NCI-H226 (cell line): ENCODE measurements at regions not wholly inside any gene's neighbourhood (a gene's known extent, or its start where the extent isn't known, plus 50 kb on each side); places are given as distances from the start of the nearest gene placed in this dataset.

Source experiments
- DNase-seq: peaks from one replicate; pipeline ENCODE4 v3.0.0-alpha.2; 2015

- no peak for DNase-seq
These were observed 163.7 kb downstream of the GXYLT1 start for GRCh38 chr12:41981013-41981412.

DNA sequence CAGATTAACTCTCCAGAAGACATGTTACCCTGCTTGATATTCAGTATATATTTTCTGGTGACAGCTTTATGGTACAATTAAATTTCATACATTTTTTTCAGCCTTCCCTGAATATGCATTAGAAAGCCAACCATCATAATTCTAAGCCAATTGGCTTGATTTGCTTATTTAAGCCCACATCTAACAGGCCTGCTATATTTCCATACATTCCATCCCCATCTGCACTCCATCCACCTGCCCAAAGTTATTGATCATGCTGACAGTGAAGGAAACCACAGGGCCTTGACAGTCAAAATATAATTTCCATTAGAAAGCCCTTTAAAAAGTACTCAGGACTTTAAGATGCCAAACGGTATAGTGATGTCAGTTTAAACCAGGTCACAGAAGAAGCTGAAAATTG lies 164.3 kb downstream of the GXYLT1 start:
- no peak for DNase-seq

- DNase-seq: no peak
These were observed 165.1 kb downstream of the GXYLT1 start for GRCh38 chr12:41979574-41979973.

GRCh38 chr12:41972598-41972997 lies 172.1 kb downstream of the GXYLT1 start:
- no peak for DNase-seq

DNA sequence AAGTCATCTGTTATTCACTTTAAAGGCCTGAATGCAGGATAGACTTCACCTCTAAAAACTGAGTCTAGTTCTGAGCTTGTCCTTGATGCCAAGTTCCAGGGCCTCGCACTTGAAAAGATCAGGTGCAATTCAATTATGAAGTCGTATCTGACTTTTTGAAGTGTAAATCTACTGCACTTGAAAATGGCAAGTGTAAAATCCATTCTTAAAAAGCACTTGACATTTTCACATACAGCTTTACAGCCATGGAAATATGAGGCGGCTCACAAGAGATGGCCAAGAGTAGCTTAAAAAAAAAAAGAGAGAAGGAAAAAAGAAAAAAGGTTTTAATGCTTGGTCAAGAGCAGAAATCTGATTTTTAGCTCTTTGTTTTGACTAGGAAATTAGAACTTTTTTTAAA lies 172.5 kb downstream of the GXYLT1 start:
- DNase-seq: no peak

DNA sequence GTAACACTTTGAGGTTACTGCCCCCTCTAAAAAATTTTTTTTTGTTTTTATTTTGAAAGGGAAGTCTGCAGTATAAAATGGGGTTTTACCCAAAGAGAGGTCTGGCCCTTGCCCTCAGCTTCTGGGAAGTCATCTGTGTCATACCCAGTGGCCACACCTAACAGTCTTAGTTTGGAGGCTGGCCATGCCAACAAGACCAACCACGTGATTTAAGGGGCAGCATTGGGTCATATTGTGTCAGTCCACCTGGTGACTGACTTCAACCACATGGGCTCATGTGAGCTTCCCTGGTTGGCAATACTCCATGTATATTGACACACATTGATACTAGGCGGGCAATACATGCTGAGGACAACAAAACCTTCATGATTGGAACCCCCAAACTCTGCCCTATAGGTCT lies 173.9 kb downstream of the GXYLT1 start:
- no peak for DNase-seq

GRCh38 chr12:41968599-41968998 lies 176.1 kb downstream of the GXYLT1 start:
- DNase-seq: no peak

DNA sequence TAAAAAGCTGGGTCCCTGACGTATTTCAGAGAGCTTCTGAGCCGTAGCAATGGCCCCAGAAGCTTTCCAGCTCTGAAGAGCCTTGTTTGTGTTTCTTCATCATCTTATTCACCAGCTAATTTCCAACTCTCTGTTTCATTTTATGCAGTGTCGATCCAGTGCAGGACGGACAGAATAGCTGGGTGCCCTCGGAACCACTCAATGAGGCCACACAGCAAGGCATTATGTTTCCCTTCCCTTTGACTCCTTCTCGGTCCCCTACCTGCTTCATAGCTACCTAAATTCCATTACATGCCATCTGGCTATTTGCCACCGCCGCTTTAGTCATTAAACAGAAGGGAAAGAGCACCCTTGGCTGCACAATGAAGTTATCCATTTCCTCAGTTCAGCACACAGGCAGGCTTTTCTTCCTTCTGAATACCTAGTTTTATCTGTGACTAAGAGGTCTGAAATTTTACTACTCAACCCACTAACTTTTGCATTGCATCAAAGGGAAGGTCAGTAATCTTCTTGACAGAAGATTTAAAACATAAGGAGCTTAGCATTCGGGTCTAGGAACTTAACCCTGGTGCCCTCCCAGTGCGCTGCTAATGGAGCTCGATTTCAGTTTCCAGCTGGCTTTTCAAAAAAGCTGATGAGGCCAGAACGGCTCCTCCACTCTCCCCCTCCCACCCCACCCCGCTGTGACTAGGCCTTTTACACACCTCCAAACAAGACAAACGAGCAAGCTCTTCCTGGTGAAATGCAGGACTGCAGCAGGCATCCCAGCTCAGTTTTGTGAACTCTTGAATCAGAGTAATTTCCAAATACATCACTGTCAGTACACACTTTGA lies 176.8 kb downstream of the GXYLT1 start:
- peak; percentile 89 for DNase-seq

DNA sequence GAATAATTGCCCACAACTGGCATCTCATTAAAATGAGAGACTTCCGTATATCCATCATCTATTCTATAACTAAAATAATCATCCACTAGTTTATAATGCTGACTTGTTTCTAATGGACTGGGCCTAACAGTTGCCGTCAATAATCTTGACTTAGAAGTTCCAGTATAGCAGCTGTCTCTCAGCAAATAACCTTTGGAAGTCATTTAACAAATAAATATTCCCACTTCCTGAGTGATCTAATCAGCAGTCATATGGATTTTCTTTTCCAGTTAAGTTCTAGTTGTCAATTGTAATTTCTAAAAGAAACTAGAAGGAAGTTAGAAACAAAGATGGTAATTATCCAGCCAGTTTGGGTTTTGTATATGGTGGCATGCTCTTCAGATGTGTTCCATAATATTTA lies 177.8 kb downstream of the GXYLT1 start:
- no peak for DNase-seq

- no peak for DNase-seq
These were observed 178.7 kb downstream of the GXYLT1 start for GRCh38 chr12:41966001-41966400.

DNA sequence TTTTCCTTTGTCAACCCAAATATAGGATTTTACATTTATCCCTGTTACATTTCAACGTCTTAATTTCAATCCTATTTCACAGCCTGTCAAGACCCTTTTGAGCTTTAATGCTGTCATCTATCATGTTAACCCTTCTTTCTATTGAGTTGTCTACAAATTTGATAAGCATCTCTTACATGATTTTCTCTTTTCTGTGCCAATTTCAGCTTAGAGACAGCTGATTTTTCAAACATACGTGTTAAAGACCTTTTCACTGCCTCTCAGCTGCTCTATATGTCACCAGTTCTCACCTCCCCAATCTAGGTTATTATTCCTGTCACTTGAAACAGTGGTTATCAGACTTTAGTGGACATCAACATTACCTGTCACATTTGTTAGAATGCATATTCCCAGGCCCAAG lies 181.3 kb downstream of the GXYLT1 start:
- DNase-seq: no peak

GRCh38 chr12:41962171-41962572 lies 182.5 kb downstream of the GXYLT1 start:
- DNase-seq: no peak

DNA sequence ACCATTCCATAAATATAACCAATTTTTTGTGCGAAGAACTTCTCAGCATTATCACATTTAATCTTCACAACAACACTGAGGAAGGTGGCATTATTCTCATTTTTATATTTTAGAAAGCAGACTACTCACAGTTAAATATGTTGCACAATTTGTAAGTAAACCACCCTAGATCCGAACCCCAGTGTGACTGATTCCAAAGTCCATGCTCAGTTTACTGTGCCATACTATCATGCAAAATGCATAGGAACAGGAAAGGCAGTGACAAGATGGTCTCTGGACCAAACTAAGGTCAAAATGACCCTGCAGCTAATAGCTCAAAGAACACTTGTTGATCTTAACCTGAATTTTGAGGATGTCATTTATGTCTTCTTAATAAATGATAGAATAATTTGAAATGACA lies 185.4 kb downstream of the GXYLT1 start:
- no peak for DNase-seq

DNA sequence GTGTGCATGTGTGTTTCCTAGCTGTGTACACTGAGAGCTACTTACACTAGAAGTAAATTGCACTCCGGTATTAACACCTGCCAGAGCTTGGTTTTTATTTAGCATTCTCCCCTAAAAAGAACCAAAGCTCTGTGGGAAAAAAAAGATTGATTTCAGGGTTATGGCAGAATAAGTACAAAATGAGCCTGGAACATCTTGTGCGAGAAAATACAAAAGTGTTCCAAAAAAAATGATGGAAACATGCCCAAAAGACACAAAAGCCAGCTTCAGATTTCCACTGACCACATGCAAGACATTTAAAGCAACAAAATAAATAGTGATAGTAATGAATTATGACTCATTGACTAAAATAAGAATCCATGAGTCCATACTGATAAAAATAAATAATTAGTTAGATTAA lies 188.3 kb downstream of the GXYLT1 start:
- DNase-seq: no peak

DNA sequence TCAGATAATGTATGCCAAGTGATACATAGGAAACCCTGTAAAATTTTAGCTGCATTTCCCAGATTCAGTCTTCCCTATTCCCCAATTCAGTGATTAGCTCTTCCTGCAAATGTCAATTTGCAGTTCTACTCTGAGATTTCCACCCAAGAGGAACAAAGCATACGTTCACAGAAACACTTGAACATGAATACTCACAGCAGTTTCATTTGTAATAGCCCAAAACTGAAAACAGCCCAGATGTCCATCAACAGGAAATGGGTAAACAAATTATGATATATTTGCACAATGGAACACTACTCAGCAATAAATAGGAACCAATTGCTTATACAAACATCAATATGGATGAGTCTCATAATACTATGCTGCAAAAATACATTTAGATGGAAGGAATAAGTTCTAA lies 194.2 kb downstream of the GXYLT1 start:
- no peak for DNase-seq

- DNase-seq: no peak
These were observed 198.6 kb downstream of the GXYLT1 start for GRCh38 chr12:41946106-41946505.

GRCh38 chr12:41944216-41944615 lies 200.5 kb downstream of the GXYLT1 start:
- no peak for DNase-seq

- no peak for DNase-seq
These were observed 201.0 kb downstream of the GXYLT1 start for GRCh38 chr12:41943671-41944070.

GRCh38 chr12:41942354-41942753 lies 202.3 kb downstream of the GXYLT1 start:
- DNase-seq: no peak

- no peak for DNase-seq
These were observed 203.6 kb downstream of the GXYLT1 start for GRCh38 chr12:41941079-41941478.

- no peak for DNase-seq
These were observed 204.1 kb downstream of the GXYLT1 start for GRCh38 chr12:41940571-41940970.

- no peak for DNase-seq
These were observed 208.3 kb downstream of the GXYLT1 start for GRCh38 chr12:41936333-41936732.

- DNase-seq: no peak
These were observed 208.8 kb downstream of the GXYLT1 start for GRCh38 chr12:41935911-41936310.

- DNase-seq: no peak
These were observed 212.1 kb downstream of the GXYLT1 start for GRCh38 chr12:41932470-41932991.

GRCh38 chr12:41930866-41931437 lies 213.7 kb downstream of the GXYLT1 start:
- DNase-seq: no peak
